HuH-7 (cell line): ENCODE measurements at regions not wholly inside any gene's neighbourhood (a gene's known extent, or its start where the extent isn't known, plus 50 kb on each side); places are given as distances from the start of the nearest gene placed in this dataset.
"Not testable (repeated sequence)": the region's sequence is repeated elsewhere in the genome, so short reads cannot be mapped to it uniquely, and the experiment has no call there.

ENCODE experiments used
- DNase-seq: peaks from one replicate; pipeline ENCODE4 v3.0.0; 2011; ENCODE audit warnings: low spot score

- no peak for DNase-seq
Measured at GRCh38 chr11:38582151-38582550, 1984.1 kb upstream of the RAG2 start.

DNA sequence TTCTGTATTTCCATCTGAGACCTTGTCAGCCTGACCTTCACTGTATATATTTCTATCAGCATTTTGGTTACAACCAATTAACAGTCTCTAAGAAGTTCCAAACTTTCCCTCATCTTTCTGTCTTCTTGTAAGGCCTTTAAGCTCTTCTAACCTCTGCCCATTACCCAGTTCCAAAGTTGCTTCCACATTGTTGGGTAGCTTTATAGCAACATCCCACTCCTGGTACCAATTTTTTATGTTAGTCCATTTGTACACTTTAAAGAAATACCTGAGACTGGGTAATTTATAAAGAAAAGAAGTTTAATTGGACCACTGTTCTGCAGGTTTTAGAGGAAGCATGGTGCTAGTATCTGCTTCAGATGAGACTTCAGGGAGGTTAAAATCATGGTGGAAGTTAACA, 1979.7 kb upstream of the RAG2 start:
- DNase-seq, result no peak

DNA sequence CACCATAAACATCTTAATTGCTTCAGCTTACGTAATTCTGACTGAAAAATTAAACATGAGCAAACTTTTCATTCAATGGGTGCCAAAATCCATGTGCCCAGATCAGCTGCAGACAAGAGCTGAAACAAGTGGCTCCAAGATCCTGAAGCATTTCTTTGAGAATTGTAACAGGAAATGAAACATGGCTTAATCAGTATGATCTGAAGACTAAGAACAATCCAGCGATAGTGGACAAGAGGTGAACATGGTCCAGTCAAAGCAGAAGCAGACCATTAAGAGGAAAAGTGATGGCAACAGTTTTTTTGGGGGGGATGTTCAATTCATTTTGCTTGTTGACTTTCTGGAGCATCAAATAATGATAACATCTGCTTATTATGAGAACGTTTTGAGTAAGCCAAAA, 1964.5 kb upstream of the RAG2 start:
- DNase-seq, result no peak

DNA sequence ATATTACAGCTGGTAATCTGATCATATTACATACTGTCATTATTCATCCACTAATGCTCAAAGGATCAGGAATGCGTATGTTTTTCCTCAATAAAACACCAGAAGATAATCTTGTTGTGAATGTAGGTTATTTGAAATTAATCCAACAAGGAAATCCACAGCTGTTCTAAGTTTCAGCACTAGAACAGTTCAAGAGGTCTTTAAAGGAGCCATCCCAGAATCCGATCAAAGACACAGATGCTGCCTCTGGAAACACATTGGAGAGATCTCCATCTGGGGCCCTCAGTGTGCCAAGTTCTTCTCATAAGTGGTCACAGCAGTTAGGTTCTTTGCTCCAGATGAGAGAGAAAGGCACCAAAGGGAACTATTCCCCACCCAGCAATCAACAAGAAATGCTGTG, 1955.1 kb upstream of the RAG2 start:
- no peak for DNase-seq

DNA sequence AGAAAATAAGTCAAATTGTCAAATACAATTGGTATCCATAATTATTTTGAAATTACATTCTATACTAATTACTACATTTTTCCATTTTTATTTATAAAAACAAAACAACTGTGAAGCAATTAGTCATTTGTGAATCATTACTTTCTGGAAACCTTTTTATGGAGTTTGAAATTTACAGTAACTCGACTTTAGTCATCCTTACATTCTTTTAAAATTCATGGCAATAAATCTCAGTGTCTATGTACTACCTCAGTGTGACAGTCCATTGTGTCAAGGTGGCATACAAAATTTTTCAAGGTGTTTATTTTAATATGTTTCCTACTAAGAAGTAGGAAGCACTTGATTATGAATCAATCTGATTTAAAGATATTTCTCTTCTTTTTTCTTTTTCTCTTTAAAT, 1949.4 kb upstream of the RAG2 start:
- DNase-seq, result no peak

DNA sequence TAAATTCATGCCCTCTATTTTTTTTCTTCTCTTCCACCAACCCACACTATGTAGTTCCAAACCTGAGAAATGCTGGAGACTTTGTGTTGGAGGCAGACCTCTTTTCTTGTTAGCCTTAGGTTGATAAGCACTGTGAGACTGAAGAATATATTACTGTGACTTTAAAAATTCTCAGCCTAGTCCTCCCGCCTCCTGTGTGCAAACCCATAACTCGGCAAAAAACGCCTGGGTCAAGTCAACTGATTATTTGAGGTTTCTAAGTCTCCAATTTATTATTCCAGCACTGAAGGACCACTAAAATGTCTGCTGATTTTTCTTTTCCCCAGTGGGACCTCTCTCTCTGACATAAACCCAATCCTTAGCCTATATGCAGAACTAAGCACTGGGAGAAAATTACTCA, 1946.0 kb upstream of the RAG2 start:
- DNase-seq, result no peak

GRCh38 chr11:38543311-38543710, 1945.3 kb upstream of the RAG2 start:
- DNase-seq, result no peak

- no peak for DNase-seq
Measured at GRCh38 chr11:38538866-38539680, 1941.0 kb upstream of the RAG2 start.

DNA sequence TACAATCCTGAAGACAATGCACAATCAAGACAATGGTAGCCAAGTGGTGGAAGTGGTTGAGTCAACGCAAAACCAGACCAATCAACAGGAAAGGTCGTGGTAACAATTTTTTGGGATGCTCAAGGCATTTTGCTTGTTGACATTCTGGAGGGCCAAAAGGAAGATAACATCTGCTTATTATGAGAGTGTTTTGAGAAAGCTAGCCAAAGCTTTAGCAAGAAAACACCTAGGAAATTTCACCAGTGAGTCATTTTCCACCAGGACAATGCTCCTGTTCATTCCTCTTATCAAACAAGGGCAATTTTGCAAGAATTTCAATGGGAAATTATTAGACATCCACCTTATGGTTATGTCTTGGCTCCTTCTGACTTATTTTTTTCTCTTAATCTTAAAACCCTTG, 1932.2 kb upstream of the RAG2 start:
- DNase-seq, result no peak

GRCh38 chr11:38524945-38525344, 1926.9 kb upstream of the RAG2 start:
- DNase-seq, result no peak

DNA sequence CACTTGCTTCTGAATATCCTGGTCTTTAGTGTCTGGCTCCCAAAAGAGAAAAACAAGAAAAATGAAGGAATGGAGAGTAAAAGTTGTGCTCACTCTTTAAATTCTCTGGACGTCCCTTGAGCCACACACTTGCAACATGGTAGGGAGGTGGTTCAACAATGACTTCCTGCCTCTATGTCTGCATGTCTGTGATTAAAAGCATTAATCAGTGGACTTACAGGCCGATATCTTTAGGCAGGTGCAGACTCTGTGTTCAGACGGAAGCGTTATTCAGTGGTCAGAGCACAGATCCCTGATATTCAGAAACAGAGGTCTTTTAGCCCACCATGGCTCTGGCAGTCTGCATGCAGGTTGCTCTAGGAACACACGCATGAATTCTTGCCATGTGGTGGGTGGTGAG, 1920.0 kb upstream of the RAG2 start:
- DNase-seq, result no peak

DNA sequence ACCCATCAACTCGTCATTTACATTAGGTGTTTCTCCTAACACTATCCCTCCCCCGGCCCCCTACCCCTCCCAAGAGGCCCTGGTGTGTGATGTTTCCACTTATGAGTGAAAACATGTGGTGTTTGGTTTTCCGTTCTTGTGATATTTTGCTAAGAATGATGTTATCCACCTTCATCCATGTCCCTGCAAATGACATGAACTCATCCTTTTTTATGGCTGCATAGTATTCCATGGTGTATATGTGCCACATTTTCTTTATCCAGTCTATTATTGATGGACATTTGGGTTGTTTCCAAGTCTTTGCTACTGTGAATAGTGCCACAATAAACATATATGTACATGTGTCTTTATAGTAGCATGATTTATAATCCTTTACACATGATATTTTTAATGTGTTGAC, 1914.8 kb upstream of the RAG2 start:
- DNase-seq, result not testable (repeated sequence)

GRCh38 chr11:38510041-38510440, 1912.0 kb upstream of the RAG2 start:
- DNase-seq, result no peak

GRCh38 chr11:38503876-38504275, 1905.8 kb upstream of the RAG2 start:
- no peak for DNase-seq

DNA sequence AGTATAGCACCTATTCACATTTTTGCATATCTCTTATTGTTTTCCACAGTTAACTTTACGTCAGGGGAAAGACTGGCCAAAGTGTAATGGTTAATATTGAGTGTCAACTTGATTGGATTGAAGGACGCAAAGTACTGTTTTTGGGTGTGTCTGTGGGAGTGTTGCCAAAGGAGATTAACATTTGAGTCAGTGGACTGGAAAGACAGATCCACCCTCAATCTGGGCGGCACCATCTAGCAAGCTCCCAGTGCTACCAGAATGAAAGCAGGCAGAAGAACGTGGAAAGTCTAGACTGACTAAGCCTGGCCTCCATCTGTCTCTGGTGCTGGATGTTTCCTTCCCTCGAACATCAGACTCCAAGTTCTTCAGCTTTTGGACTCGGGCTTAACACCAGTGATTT, 1900.7 kb upstream of the RAG2 start:
- DNase-seq, result no peak

DNA sequence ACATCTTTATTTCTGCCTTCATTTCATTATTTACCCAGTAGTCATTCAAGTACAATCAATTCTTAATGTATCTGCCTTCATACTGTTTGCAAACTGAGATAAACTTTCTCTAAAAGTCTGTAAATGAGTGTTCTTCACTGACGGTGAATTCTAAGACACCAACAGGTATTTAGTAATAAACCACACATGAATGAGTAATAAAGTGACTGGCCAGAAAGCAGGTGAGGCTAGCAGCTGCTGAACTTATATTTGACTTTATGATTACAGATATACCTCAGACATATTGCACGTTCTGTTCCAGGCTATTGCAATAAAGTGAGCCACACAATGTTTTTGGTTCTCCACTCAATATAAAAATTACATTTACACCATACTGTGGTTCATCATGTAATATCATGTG, 1894.0 kb upstream of the RAG2 start:
- no peak for DNase-seq

DNA sequence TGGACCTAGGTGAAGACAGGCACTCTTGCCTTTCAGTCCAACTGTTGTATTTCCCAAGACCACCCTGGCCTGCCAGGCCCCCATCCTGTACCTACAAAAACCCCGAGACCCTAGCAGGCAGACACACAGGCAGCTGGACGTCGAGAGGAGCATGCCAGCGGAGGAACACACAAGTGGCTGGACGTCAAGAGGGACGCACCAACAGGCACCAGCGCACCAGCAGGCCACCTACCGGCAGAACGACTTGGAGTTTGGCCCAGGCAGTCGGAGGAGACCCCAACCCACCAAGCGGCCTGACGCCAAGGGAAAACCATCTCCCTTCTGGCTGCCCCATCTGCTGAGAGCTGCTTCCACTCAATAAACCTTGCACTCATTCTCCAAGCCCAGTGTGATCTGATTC, 1883.4 kb upstream of the RAG2 start:
- DNase-seq, result no peak

DNA sequence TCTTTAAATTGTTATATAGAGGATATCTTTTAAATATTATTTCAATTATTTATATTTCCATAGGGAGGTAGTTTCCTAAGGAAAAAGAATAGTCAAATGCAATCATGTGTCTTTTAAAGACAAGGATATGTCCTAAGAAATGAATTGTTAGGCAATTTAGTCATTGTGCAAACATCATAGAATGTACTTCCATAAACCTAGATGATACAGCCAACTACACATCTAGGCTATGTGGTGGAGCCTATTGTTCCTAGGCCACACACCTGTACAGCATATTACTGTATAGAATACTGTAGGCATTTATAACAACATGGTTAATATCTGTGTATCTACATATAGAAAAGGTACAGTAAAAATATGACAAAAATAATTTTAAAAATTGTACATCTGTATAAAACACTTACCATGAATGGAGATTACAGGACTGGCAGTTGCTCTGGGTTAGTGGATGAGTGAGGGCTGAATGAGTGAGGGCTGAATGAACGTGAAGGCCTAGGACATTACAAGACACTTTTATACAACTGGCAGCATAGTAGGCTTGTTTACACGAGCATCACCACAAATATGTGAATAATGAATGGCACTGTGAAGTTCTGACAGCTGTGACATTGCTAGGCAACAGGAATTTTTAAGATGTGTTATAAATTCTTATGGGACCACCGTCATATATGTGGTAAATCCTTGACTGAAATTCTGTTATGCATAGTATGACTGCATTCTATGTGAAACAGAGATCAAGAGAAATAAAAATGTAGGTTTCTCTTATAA, 1879.0 kb upstream of the RAG2 start:
- DNase-seq, result no peak

- no peak for DNase-seq
Measured at GRCh38 chr11:38461751-38462150, 1863.7 kb upstream of the RAG2 start.

- no peak for DNase-seq
Measured at GRCh38 chr11:38460896-38461295, 1862.9 kb upstream of the RAG2 start.

DNA sequence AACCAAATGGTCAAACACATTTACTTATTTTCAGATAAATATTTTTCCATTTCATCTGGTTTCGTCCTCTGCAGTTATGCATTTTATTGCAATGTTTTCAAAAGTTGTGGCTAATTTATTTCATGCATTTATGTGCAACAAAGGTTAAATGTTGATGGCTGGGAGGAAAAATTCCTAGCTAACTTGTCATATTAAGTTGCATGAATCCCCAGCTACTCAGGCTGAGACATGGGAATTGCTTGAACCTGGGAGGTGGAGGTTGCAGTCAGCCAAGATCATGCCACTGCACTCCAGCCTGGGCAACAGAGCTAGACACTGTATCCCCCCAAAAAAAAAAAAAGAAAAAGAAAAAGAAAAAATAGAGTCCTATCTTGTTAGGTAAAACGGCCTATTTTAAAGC, 1862.4 kb upstream of the RAG2 start:
- DNase-seq, result no peak

DNA sequence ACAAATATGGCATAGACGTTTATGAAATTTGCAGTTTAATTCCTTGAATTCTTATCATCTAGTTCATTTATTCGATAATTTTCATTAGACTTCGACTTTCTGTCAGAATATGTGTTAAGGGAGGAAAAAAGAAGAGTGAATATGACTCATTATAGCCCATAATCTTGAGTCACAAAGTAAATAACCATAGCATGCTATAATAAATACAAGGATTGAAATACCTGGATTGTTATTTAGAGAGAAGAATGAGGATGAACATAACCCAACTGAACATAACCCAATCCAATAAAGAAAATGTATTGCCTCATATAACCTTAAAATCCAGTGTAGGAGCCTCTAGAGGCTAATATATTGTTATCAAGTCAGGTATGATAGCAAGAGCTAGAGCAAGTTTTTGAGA, 1858.3 kb upstream of the RAG2 start:
- no peak for DNase-seq

DNA sequence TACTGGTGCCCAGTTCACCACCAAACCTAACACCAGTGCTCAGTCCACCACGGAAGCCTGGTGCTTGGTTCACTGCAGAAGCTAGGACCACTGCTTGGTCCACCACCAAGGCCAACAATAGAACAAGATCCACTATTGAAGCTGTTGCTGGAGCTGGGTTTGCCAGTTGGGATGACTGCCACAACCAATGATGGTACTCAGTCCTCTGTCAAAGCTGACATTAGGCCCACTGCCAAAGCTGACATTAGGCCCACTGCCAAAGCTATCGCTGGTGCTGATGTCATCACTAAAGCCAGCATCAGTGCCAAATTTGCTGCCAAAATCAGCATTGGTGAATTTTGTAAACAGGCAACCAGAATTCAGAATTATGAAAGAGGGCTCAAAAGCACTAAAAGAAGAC, 1850.2 kb upstream of the RAG2 start:
- no peak for DNase-seq

DNA sequence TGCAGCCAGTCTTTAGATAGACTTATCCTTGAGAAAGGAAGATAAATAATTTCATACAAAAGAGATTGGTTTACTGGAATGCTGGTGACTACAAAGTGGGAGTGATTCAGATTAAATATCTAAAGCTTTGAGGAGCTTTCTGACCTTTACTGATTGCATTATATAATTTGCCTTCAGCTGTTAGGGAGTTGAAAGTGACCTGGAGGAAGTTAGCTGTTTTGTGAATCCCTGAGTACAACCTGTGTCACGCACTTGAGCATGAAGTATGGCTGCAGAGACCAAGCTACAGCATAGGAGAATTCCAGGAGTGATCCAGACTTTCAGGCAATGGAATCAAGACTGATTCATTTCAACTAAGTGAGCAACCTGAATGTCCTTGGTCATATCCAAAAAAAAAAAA, 1848.3 kb upstream of the RAG2 start:
- no peak for DNase-seq
